ENCODE measurements at regions not wholly inside any gene's neighbourhood (a gene's known extent, or its start where the extent isn't known, plus 50 kb on each side); places are given as distances from the start of the nearest gene placed in this dataset.

- FAIRE-seq (peak; percentile 94), DNase-seq (ENCODE audit: insufficient read length) (peak; percentile 21)
- TF ChIP-seq POLR2A (IDR thresholded peaks at IDR 0.05; ENCODE audit: low read depth, low read length) (no peak), TAF1 (IDR thresholded peaks at IDR 0.05; ENCODE audit: borderline replicate concordance, low read depth, low read length) (no peak), POLR2AphosphoS5 (IDR thresholded peaks at IDR 0.05; ENCODE audit: low read depth, low read length) (no peak)
These were observed 225.5 kb downstream of the SOD2 start for GRCh38 chr6:159467473-159468041.

- no peak for FAIRE-seq
- TF ChIP-seq POLR2A (IDR thresholded peaks at IDR 0.05; ENCODE audit: low read depth, low read length) (no peak), POLR2AphosphoS5 (IDR thresholded peaks at IDR 0.05; ENCODE audit: low read depth, low read length) (no peak), TAF1 (IDR thresholded peaks at IDR 0.05; ENCODE audit: borderline replicate concordance, low read depth, low read length) (no peak)
- no peak for DNase-seq (ENCODE audit: insufficient read length)
These were observed 226.1 kb downstream of the SOD2 start for GRCh38 chr6:159466926-159467325.

- DNase-seq (ENCODE audit: insufficient read length), result no peak
- TF ChIP-seq POLR2AphosphoS5 (IDR thresholded peaks at IDR 0.05; ENCODE audit: low read depth, low read length), result no peak
- TF ChIP-seq TAF1 (IDR thresholded peaks at IDR 0.05; ENCODE audit: borderline replicate concordance, low read depth, low read length), result no peak
- no peak for TF ChIP-seq POLR2A (IDR thresholded peaks at IDR 0.05; ENCODE audit: low read depth, low read length)
- no peak for FAIRE-seq
These were observed 228.2 kb downstream of the SOD2 start for GRCh38 chr6:159464816-159465215.

- DNase-seq (ENCODE audit: insufficient read length) (no peak), FAIRE-seq (peak; percentile 5)
- TF ChIP-seq POLR2AphosphoS5 (IDR thresholded peaks at IDR 0.05; ENCODE audit: low read depth, low read length), result no peak
- TF ChIP-seq TAF1 (IDR thresholded peaks at IDR 0.05; ENCODE audit: borderline replicate concordance, low read depth, low read length), result no peak
- TF ChIP-seq POLR2A (IDR thresholded peaks at IDR 0.05; ENCODE audit: low read depth, low read length), result no peak
These were observed 229.8 kb downstream of the SOD2 start for GRCh38 chr6:159463119-159463829.

- TF ChIP-seq TAF1 (IDR thresholded peaks at IDR 0.05; ENCODE audit: borderline replicate concordance, low read depth, low read length), result no peak
- TF ChIP-seq POLR2AphosphoS5 (IDR thresholded peaks at IDR 0.05; ENCODE audit: low read depth, low read length), result no peak
- no peak for TF ChIP-seq POLR2A (IDR thresholded peaks at IDR 0.05; ENCODE audit: low read depth, low read length)
- FAIRE-seq (peak; percentile 69), DNase-seq (ENCODE audit: insufficient read length) (no peak)
These were observed 230.6 kb downstream of the SOD2 start for GRCh38 chr6:159462431-159462830.

GRCh38 chr6:159461998-159462397 lies 231.0 kb downstream of the SOD2 start:
- FAIRE-seq, result no peak
- no peak for DNase-seq (ENCODE audit: insufficient read length)
- no peak for TF ChIP-seq POLR2A (IDR thresholded peaks at IDR 0.05; ENCODE audit: low read depth, low read length)
- no peak for TF ChIP-seq TAF1 (IDR thresholded peaks at IDR 0.05; ENCODE audit: borderline replicate concordance, low read depth, low read length)
- TF ChIP-seq POLR2AphosphoS5 (IDR thresholded peaks at IDR 0.05; ENCODE audit: low read depth, low read length), result no peak

- TF ChIP-seq TAF1 (IDR thresholded peaks at IDR 0.05; ENCODE audit: borderline replicate concordance, low read depth, low read length) (no peak), POLR2AphosphoS5 (IDR thresholded peaks at IDR 0.05; ENCODE audit: low read depth, low read length) (no peak), POLR2A (IDR thresholded peaks at IDR 0.05; ENCODE audit: low read depth, low read length) (no peak)
- peak; percentile 40 for FAIRE-seq
- DNase-seq (ENCODE audit: insufficient read length), result no peak
These were observed 231.8 kb downstream of the SOD2 start for GRCh38 chr6:159461266-159461665.

- FAIRE-seq, result no peak
- TF ChIP-seq POLR2A (IDR thresholded peaks at IDR 0.05; ENCODE audit: low read depth, low read length), result no peak
- no peak for TF ChIP-seq POLR2AphosphoS5 (IDR thresholded peaks at IDR 0.05; ENCODE audit: low read depth, low read length)
- no peak for TF ChIP-seq TAF1 (IDR thresholded peaks at IDR 0.05; ENCODE audit: borderline replicate concordance, low read depth, low read length)
- DNase-seq (ENCODE audit: insufficient read length), result no peak
These were observed 232.6 kb downstream of the SOD2 start for GRCh38 chr6:159460476-159460875.

GRCh38 chr6:159456349-159456748 lies 236.7 kb downstream of the SOD2 start:
- no peak for FAIRE-seq

GRCh38 chr6:159455700-159456274 lies 237.3 kb downstream of the SOD2 start:
- DNase-seq (ENCODE audit: insufficient read length) (no peak), FAIRE-seq (no peak)
- no peak for TF ChIP-seq TAF1 (IDR thresholded peaks at IDR 0.05; ENCODE audit: borderline replicate concordance, low read depth, low read length)
- no peak for TF ChIP-seq POLR2A (IDR thresholded peaks at IDR 0.05; ENCODE audit: low read depth, low read length)
- no peak for TF ChIP-seq POLR2AphosphoS5 (IDR thresholded peaks at IDR 0.05; ENCODE audit: low read depth, low read length)

More at GRCh38 chr6:159456349-159456748, 236.7 kb downstream of the SOD2 start:
- DNase-seq (ENCODE audit: insufficient read length), result no peak
- TF ChIP-seq POLR2A (IDR thresholded peaks at IDR 0.05; ENCODE audit: low read depth, low read length), result no peak
- no peak for TF ChIP-seq TAF1 (IDR thresholded peaks at IDR 0.05; ENCODE audit: borderline replicate concordance, low read depth, low read length)
- no peak for TF ChIP-seq POLR2AphosphoS5 (IDR thresholded peaks at IDR 0.05; ENCODE audit: low read depth, low read length)

- FAIRE-seq (no peak), DNase-seq (ENCODE audit: insufficient read length) (no peak)
- no peak for TF ChIP-seq POLR2AphosphoS5 (IDR thresholded peaks at IDR 0.05; ENCODE audit: low read depth, low read length)
- no peak for TF ChIP-seq TAF1 (IDR thresholded peaks at IDR 0.05; ENCODE audit: borderline replicate concordance, low read depth, low read length)
- no peak for TF ChIP-seq POLR2A (IDR thresholded peaks at IDR 0.05; ENCODE audit: low read depth, low read length)
These were observed 242.1 kb downstream of the SOD2 start for GRCh38 chr6:159450815-159451465.
